HG02623 (cell line): ENCODE measurements at regions not wholly inside any gene's neighbourhood (a gene's known extent, or its start where the extent isn't known, plus 50 kb on each side); places are given as distances from the start of the nearest gene placed in this dataset.

Source experiments
- ATAC-seq: cut with Tn5 transposase; IDR thresholded peaks from one replicate; pipeline ENCODE4 v1.9.1; 2021; ENCODE audit warnings: moderate library complexity; ENCODE audit not compliant: unreplicated experiment

DNA sequence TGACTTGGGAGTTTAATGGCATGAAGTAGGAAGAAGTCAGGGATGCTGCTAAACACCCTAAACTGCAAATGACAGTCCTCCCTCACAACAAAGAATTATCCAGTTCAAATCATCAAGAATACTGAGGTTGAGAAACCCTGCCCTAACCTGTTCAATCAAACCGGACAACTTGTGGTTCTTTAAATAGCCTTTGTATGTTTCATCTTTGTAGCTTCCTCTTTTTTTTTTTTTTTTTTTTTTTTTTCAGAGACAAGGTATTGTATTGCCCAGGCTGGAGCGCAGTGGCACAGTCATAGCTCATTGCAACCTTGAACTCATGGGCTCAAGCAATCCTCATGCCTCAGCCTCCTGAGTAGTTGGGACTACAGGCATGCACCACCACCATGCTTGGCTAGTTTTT lies 52.5 kb upstream of the TTC29 start:
- ATAC-seq: no peak

DNA sequence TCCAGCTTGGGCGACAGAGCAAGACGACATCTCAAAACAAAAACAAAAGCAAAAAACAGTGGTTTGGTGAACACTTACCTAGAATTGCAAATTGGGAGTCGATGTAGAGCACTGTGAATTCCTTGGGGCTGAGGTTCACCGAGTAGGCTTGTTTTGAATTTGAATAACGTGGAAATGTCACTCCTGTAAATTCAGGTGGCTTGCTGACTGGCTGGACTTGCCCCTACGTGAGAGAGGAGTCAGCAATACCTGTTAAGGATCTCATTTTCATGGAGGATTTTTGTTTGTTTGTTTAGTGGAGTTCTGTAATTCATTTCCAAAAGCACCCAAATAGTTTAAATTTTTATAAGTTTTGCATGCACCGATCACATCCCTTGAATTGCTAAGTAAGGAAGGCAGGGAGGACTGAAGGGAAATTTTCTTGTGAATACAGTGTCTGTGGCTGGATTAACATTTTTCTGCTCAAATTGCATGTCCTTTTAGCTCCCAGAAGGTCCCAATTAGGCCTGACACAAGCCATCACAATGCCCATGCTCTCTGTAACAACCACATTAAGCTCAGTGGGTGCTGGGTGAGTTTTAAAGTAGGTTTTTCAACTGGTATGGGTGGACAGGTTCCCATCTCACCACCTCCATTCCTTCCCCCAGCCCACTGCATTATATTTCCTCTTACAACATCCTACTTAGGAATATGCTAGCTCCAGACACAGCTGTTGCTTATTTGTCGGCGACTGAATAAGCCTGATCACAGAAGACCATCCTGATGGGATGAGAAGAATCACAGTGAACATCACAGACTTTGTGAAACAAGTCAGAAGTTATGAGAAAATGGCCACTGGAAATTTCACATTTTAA lies 58.5 kb upstream of the TTC29 start:
- no peak for ATAC-seq

GRCh38 chr4:147006229-147006628 lies 60.6 kb upstream of the TTC29 start:
- no peak for ATAC-seq

- ATAC-seq: no peak
Observed at GRCh38 chr4:147009875-147010274, 64.2 kb upstream of the TTC29 start.

DNA sequence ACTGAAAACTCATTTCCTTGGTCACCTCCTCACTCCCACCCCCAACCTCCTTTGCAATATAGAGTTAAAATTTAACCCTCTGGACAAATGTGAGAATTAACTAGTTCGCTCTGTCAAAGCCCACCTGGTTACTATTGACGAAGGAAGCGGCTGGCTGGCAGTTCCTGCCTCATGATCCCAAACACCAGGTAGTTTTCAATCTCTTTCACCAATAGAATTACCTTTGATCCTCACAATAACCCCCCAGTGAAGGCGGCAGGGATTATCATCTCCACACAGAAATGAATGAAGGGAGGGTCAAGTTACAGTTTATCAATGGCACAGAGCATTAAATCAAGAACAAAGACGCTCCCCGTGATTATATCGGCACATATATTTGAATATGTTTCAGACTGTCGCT lies 65.7 kb upstream of the TTC29 start:
- ATAC-seq: no peak

GRCh38 chr4:147012059-147012707 lies 66.5 kb upstream of the TTC29 start:
- no peak for ATAC-seq

GRCh38 chr4:147014946-147015345 lies 69.3 kb upstream of the TTC29 start:
- ATAC-seq: no peak

GRCh38 chr4:147015491-147015890 lies 69.8 kb upstream of the TTC29 start:
- no peak for ATAC-seq

GRCh38 chr4:147017081-147017480 lies 71.4 kb upstream of the TTC29 start:
- no peak for ATAC-seq

GRCh38 chr4:147019091-147019490 lies 73.4 kb upstream of the TTC29 start:
- peak; percentile 85 for ATAC-seq

DNA sequence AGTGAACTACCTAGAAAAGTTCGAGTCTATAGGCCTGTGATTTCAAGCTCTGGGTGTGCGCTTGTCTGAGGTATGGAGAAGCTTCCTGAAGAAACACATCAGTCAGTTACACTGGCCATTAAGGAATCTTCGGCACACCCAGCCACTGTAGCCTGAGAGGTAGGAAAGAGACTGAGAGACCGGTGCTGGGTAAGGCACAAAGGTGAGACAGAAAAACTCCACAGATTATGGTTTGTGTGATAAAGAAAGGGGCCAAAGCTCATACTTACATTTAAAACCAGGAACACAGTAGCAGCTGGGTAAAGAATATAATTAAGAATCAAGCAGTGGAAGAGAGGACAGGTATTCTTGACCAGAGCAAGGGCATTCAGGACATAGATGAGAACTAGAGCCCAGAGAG lies 74.8 kb upstream of the TTC29 start:
- no peak for ATAC-seq

DNA sequence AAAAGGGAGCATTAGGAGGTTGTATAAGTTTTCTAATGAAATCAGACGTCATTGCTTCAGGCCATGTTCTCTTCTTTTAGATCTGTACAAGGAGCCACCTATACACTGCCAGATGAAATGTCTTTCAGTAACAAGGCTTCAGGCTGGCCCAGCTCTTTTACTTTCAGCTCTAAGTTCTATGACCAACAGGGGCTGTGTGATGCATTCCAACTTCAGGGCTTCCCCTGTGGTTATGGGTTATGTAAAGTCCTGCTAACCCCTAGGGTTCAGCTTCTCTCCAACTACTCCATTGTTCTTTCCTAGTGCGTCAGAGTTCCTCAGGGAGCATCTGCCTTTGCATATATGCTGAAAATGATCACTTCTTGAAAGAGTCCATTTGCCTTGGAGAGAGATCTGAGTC lies 79.4 kb upstream of the TTC29 start:
- ATAC-seq: no peak

GRCh38 chr4:147029296-147029695 lies 83.6 kb upstream of the TTC29 start:
- ATAC-seq: no peak

GRCh38 chr4:147034372-147034771 lies 88.7 kb upstream of the TTC29 start:
- no peak for ATAC-seq

- ATAC-seq: no peak
Observed at GRCh38 chr4:147037069-147037468, 91.4 kb upstream of the TTC29 start.

GRCh38 chr4:147039976-147040575 lies 94.4 kb upstream of the TTC29 start:
- ATAC-seq: no peak

GRCh38 chr4:147040874-147041273 lies 95.2 kb upstream of the TTC29 start:
- no peak for ATAC-seq

GRCh38 chr4:147041376-147041775 lies 95.7 kb upstream of the TTC29 start:
- no peak for ATAC-seq

GRCh38 chr4:147042046-147042445 lies 96.4 kb upstream of the TTC29 start:
- ATAC-seq: no peak

DNA sequence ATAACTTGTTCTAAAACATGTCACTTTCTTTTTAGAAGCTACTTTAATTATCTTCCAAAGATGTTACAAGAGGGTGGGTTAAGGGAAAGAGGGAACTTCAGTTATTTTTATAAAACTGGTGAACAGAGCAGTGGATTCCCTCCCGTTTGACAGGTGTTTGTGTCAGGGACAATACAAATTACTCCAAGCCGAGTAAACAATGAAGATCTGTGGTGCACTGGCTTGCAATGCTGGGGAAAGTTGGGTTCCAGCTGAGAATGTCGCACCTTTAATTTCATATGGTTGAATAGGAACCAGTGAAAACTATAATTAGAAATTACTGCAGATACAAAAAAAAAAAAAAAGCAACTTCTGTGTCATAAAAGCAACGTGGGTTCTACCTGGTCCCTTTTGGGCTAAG lies 98.6 kb upstream of the TTC29 start:
- no peak for ATAC-seq

DNA sequence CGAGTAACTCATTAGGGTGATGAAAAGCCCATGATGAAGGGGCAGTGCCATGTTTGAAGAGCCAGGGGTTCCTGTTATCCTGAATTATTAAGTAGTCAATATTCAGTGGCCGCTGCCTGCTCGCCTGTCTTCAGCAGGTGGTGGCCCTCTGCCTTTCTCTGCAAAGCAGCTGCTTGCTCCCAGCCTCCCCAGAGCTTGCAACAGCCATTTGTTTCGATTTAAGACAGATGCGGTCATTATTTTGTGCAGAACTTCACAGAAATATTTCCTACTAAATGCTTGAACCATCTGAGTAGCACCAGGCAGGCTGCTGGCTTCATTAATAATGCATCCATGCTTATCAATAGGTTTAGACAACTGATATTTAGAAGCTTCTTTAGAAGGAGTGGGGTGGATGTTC lies 104.3 kb upstream of the TTC29 start:
- ATAC-seq: no peak

DNA sequence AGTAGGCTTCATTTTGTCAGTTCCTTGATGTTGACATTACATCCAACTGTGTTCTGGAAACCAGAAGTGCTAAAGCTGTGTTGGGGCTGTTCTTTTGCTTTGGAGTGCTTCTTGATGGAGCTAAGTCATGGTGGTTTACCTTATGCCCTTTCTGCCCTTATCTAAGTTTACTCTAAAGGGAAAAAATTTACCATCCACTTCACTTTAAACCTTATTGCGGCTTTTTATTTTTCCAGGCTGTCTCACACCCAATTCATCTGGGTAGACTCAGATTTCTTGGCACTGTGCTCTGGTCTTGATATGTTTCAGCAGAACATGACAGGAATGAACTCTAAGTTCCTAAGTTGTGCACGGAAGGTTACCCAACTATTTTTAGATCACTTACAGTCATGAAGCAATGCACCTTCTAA lies 104.7 kb upstream of the TTC29 start:
- no peak for ATAC-seq
